Left kidney (tissue), 1 donor: ENCODE measurements at regions not wholly inside any gene's neighbourhood (a gene's known extent, or its start where the extent isn't known, plus 50 kb on each side); places are given as distances from the start of the nearest gene placed in this dataset.

Experiments used
- DNase-seq: peaks from one replicate; pipeline ENCODE4 v3.0.0-alpha.2; 2013

DNA sequence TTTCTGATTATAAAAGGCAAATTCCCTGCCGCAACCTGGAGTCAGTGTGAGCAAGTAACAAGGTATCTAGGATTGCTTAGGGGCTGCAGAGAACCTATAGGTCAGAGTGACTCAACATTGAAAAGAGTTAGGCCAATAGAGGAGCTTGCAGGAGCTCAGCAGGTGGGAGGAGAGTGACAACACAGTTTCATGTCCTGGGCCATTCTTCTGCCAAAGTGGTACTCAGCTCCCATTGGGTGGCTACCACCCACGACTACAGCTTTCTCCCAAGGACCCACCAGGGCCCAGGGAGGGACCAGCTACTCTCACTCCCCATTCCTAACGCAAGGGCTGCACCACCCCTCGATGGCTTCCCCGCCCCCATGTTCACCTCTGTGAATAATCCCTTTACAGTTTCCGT is 86.7 kb upstream of the SPATA31C2 start:
- DNase-seq = no peak

DNA sequence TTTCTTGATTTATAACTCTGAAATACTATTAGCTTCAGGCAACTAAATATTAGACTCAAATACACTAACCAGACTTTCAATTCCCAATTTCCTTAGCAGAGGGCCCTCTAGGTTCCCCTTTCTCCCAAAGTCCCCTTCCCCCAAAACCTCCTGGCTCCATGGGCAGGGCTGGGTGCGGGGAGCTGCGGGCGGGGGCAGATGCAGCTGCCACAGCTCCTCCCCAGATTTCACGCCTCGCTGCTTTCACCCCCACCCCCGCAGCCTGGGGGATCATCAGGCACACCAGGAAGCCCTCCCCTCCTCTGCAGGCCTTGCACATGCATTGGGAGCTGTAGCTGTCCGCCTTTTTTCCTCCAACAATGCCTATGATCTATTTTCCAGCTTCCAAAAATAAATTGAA is 82.8 kb upstream of the SPATA31C2 start:
- DNase-seq = no peak

DNA sequence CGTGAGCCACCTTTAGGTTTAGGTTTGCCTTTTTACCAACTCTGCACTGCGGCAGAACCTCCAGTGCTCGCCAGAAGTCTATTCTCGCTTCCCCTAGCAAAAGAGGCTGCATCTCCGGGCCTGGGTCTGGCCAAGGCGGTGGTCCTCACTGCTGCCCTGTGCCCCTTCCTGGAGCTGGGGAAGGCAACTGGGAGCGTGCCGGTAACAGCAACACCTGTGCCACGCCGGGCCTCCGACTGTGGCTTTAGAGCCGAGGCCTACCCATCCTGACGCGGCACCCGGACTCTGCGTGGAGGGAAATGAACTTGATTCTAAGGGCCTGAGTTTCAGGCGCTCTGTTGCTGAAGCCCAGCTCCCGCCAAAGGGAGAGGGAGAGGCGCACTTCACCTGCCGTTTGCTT is 82.4 kb upstream of the SPATA31C2 start:
- no peak for DNase-seq

DNA sequence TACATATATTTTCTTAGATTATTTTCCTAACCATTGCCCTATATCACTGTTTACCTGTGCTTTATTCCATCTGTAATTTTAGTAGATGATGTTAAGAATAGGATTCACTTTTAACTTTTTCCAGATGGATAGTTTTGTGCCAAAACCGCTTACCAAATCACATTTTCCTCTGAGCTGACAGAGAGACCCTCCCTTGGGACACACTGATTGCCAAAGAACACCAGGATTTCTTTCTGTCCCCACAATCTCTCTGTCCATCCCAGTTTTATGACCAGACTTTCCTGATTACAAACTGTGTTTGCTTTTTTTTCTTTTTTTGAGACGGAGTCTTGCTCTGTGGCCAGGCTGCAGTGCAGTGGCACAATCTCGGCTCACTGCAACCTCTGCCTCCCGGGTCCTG is 81.3 kb upstream of the SPATA31C2 start:
- no peak for DNase-seq

DNA sequence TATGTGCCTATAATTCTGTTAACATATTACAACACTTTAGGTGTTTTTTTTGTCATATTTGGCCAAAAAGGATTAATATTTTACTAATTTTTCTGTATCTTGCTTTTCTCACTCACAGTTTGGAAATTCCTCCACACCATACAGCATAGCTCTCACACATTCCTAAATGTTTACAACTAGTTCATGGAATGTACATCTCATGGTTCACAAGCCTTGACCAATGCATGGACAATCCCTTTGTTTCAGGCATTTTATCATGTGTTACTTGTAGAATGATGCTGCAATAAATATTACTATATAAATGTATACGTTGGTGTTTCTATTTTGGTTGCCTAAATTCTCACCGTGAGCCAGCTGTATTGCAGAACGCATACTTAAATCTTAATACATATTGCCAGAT is 80.5 kb upstream of the SPATA31C2 start:
- DNase-seq = no peak

DNA sequence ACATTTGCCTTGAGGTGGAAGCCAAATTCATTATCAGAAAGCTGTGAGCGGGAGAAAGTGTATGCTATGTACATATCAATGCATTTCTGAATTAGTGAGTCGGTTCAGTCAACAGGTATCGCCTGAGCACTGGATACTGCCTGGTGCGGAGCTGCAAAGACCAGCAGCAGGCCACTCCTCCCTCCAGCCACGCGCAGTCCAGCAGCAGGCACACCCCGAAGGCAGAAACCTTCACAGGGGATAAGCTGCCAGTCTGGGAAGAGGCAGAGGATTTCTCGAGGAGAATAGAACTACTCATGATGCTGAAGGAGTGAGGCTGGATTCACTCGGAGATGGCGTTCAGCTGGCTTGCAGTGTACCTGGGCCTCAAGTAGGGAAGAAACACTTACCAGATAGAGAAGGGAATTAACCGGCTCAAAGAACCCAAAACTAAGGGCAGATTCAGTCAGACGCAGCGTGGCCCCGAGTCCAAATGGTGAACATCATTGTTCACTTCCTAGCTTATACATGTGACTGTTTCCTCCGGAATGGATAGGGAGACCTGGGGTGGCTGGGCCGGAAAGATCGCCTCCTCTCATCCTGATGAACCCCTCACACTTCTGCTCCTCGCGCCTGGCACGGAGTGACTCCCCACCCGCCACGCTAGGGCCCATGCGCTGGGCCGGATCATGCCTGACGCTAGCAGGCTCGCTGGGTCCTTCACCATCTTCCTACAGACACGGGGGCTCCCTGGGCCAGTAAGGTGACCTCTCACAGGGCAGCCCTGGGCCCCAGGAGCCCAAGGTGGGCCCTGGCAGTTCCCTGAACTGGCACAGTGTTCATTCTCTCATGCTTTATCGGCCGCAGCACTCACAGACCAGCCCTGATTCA is 78.1 kb upstream of the SPATA31C2 start:
- DNase-seq = no peak

DNA sequence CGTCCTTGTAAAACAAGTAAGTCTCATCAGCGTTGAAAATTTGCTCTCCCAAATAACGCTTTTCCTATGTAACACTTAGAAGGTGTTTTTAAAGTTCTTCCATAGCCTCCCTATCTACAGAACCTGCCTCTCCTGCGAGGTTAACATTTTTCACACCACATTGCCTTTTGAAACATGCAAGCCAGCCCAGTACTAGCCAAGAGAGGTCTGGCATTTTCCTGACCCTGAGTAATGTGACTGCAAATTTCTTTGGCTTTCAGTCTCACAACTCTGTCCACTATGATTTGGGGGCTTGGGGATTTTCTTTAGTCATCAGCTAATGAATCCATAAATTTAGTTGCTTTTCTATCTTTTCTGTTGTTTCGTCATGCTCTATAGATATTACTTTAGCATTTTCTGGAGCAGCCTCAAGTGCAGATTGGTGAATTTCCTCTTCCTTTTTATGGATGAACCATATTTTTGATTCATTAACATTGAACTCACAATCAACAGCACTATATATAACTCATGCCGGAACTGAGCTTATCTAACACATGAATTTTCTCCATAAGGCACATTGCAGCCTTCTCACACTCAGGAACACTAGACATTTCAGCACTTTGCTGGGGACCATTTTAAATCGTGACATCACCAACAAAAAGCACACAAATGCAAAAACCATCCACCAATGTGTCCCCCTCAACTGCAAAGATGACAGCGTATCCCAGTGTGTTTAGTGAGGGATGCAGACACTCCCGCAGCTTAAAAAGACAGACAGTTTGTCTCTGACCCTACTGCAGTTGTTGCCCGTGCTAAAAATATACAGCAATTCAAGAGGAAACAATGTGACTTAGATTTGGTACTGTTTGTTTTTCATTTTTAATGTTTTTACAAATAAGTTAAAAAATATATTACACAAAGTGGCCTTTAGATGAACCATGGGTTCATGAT is 77.2 kb upstream of the SPATA31C2 start:
- DNase-seq = no peak

DNA sequence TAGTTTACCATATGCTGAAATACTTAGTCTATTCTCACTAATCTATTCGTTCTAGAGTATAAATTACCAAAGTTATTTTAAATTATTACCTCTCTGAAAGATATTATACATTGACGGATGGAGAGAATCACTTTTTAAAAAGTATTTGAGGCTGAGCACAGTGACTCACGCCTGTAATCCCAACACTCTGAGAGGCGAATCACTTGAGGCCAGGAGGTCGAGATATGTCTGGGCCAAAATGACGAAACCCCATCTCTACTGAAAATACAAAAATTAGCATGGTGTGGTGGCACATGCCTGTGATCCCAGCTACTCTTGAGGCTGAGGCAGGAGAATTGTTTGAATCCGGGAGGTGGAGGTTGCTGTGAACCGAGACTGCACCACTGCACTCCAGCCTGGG is 64.0 kb upstream of the SPATA31C2 start:
- DNase-seq = no peak

DNA sequence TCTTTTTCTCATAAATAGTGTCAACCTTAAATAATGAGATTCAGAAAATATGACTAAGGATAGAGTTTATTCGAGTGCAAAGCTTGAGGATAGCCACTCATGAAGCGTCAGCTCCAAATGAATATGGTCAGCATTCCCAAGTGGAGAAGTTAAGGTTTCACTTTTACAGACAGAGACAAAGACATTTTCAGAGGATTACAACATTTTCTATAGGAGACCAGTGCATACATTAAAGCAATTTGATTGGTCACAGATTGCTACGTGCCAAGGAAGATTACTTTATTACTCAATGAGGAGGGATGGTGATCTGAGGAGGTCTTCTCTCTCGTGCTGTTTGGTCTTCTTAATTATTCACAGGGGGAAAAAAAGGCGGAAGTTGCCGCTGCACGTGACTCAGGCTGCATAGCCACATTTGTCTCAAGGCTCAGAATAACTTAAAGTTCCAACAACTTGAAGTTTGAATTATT is 60.1 kb upstream of the SPATA31C2 start:
- DNase-seq = no peak

DNA sequence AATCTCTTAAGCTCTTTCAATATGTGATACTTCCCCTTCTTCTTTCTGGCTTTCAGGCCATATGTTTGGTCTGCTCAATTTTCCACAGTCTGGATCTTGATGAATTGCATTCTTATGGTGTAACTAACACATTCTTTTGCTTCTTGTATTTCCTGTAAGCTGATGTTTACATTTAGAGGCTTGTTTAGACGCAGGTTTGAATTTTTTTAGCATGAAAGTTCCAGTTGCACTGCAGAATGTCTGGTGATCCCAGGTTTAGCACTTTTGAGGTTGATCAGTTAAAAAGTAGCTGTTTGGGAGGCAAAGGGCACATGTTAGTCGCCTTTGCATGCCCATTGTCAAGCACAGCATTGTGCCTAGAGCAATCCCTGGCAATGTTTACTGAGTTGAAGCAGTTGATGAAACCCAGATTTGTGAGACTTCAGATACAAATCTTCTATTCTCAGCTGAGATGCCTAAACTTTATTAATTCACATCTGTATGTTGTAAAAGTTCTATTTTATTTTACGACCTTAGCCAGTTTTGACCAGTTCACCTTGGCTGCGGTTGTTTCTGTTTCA is 59.6 kb upstream of the SPATA31C2 start:
- no peak for DNase-seq

DNA sequence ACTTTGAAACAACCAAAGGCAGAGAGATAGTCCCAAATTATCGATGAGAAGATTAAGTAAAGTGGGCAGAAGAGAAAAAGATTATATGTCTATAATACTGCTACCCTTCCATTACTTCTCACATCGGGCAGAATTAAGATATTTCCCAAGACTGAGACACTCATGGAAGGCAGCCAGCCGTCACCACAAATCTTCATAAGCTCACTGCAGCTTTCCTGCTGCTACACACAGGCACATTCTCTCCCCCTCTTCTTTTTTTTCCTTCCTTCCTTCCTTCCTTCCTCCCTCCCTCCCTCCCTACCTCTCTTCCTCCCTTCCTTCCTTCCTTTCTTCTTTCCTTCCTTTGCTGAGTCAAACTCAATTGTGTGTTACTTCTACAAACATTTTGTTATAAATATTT is 58.7 kb upstream of the SPATA31C2 start:
- no peak for DNase-seq

DNA sequence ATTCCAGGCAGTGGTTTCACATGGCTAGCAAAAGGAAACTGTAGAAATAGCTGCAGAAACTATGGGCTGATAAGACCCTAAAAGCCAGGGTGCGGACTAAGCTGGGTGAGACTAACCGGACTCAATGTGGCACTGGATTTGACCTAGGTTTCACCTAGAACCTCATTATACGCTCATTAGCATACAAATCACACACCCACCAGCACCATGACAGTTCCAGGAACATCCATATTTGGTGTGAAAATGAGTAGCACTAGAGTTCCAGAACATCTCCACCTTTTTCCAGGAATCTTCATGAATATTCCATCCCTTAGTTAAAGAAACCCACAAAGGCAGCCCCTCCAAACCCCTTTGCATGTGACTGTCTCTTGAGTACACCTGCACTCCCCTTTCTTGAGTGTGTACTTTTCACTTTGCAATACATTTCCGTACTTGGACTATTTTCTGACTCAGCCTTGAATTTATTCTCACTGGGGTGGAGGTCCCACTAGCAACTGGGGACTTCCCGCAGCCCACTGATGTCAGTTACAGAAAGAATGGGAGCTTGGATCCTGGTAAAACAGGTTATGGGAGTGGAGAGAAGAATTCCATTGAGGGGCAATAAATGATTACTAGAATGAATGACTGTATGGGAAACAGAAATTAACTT is 58.0 kb upstream of the SPATA31C2 start:
- no peak for DNase-seq

DNA sequence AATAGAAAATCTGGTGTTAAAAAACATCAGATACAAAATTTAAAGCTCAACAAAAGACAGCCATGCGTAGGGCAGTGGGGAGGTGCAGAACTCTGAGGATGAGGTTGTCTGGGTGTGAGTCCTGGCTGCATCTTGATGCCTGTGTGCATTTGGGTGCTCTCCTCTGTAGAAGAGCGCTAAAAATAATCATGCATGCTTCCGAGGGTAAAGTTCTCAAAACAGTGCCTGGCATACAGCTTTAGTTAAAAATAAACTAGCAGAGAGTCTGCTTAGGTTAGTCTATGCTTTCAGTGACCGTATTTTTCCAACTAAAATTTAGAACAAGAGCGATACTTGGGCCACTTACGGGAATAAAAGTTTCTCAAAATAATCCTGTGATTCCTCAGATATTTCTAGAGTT is 55.5 kb upstream of the SPATA31C2 start:
- no peak for DNase-seq

DNA sequence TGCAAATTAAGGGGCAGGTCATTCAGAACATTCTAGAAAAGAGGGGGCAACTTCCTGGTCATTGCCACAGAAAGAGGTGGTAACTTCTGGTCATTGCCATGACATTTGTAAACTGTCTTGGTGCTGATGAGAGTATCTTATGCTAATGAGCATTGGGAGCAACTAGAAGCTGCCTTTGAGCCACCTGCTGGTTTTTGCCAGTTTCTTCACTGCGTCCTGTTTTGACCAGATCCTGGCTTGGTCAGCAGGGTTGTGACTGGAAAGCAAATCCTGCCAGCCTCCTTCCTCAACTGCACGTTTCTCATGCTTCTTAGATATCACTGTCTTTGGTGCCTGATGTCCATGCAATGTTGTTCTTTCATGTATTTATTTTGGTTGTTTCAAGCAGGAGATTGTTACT is 53.2 kb upstream of the SPATA31C2 start:
- no peak for DNase-seq

DNA sequence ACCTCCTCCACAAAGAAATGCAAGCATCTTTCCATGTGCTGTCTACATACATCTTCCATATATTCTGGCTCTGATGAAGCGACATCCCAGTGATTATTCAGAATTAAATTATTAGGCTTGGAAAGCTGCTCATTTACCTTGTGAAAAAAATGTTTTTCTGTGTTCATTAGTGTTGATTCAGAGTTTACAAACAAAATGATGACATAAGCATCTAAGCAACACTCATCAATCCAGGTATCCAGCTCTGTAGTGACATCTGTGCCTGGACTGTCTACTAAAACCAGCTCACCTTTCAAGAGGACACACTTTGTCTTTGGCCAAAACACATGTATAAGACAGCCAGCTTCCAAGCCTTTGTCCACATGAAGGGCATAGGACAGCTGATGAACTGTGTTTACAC is 51.1 kb upstream of the SPATA31C2 start:
- DNase-seq = no peak
